Hematopoietic multipotent progenitor cell (in vitro differentiated cells): ENCODE measurements at regions not wholly inside any gene's neighbourhood (a gene's known extent, or its start where the extent isn't known, plus 50 kb on each side); places are given as distances from the start of the nearest gene placed in this dataset.

Experiments
- DNase-seq, 3 donors: peaks; one replicate each; pipeline ENCODE4 v3.0.0-alpha.2; 2011 to 2015; ENCODE audit warnings: low read depth in 2 of 3, low spot score in 2 of 3

DNA sequence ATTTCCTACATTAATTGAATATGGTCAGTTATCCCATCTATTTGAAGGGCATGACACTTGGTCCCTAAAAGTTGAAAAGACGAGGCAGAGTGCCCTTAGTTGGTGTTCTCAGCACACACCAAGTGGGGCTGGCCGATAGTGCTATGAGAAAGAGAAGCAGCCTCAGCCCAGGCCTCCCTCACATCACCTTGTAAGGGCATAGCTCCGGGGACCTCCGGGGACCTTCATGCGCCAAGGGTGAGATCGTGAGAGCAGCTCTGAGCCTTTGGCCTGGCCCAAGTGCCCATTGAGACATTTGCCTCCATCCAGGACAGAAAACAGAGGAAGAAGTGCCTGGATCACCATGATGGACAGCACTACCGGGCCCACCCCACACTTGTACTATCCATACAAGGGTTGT is 244.3 kb upstream of the COPS8 start:
- DNase-seq, result no peak

DNA sequence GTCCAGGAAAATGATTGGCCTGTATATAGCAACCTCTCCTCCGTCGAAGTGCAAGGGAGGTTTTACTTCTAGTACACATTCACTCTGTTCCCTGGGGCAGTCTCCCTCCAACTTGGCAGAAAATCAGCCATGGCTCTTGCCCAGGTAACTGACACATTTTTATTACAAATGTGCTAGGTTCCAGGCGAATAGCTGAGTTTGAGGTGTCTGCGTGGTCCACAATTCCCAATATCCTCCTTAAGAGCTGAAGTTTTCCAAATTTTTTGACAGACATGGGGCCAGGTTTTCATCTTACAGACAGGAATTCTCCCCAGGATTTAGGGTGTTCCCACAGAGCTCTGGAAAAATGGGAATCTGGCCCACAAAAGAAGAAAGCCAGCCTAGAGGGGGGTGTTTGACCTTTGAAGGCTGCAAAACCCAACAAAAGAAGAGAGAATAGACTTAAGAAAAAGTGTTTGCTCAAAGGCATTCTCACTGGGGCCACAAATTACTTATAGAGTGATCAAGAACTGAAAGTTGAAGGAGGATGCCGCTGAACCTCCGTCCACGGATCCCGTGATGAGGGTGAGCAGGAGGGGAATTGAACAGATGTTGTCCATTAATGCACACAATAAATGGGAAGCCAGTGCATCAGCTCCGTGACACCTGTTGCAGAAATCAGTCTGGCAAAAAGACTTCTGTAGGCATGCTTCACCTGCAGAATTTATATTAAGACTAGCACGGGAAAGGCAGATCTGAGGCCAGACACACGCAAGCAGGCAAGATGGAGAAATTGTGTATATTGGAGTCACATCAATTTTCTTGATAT is 242.3 kb upstream of the COPS8 start:
- DNase-seq, result no peak

DNA sequence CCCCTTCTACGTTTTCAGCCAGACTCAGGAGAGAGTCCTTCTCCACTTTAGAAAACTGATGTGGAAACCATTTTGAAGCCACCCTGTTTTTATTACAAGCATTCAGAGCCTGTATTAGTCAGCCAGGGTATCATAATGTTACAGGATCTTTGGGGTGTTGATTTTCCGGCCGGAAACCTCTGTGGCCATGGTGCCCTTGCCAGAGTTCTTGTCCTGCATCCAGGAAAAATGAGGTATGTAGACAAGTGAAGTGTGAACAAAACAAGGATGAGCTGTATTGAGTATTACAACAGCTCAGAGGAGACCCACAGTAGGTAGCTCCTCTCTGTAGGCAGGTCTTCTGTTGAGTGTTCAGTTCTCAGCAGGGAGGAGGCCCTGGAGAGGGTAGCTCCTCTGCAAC is 241.0 kb upstream of the COPS8 start:
- no peak for DNase-seq

DNA sequence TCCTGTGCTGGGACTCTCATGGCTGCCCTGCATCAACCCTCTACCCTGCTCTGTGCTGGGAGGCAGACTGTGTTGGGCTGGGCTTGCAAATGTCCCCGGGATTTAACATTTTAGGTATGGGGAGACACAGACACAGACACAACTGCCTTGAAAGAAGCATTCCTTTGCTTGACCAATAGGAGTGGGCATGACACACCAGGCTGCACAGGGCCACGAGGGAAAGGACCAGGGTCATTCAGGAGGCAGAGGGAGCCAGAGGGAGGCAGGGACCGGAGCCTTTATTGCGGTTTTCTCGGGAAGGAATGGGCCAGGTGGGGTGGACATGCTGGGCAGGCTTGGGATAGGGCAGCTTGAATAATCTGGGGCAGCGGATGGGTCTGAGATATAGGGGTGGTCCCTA is 238.7 kb upstream of the COPS8 start:
- no peak for DNase-seq

DNA sequence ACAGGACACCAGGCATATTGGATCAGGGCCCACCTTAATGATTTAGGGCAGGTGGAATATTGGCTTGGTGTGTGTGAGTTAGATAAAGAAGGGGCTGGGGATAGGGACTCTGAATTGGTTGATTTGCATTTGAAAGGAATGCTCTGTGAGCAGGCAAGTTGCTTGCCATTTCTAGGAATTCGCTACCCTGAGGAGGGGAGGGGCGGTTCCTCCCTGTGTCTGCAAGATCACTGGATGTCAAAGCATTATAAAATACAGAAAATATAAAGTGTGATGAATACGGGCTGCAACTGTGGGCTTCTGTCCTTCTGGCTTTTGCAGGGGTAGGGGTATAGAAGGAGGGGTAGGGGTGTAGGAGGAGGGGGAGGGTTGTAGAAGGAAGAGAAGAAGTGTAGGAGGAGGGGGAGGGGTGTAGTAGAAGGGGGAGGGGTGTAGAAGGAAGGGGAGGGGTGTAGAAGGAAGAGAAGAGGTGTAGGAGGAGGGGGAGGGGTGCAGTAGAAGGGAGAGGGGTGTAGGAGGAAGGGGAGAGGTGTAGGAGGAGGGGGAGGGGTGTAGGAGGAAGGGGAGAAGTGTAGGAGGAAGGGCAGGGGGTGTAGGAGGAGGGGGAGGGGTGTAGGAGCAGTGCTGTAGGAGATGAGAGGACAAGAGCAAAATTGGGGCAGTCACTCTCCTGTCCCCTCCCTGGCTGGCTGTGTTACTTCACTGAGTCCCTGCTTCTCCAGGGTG is 238.0 kb upstream of the COPS8 start:
- no peak for DNase-seq

DNA sequence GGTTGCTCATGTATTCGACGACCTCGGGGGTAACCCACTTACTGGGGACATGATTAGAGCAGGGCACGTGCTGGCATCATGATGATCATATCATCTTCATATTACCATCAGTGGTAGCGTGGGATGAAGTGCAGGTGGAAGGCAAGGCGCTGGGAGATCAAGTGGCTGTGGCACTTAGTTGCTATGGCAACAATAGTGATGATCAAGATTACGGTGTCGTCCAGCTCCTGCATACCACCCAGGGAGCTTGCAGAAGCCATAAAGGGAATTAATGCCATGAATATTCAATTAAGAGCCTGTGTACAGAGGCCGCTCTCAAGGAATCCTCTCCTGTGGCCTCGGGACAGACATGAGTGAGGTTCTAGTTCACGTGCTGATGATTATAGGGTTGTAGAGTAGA is 237.2 kb upstream of the COPS8 start:
- no peak for DNase-seq

DNA sequence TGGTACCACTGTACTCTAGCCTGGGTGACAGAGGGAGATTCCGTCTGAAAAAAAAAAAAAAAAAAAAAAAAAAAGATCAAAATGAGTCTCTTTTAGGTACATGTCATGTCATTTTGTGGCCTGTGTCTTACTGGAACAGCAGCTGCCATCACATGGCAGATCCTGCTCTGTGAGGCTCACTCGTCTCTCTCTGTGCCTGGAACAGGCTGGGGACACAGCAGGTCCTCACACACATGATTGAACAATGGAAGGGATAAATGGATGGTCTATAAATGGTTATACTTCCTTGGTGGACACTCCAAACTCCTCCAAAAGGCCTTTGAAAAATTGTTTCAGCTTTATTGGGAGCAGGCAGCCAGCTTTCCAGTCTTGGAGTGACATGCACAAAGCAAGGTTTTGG is 236.2 kb upstream of the COPS8 start:
- no peak for DNase-seq

DNA sequence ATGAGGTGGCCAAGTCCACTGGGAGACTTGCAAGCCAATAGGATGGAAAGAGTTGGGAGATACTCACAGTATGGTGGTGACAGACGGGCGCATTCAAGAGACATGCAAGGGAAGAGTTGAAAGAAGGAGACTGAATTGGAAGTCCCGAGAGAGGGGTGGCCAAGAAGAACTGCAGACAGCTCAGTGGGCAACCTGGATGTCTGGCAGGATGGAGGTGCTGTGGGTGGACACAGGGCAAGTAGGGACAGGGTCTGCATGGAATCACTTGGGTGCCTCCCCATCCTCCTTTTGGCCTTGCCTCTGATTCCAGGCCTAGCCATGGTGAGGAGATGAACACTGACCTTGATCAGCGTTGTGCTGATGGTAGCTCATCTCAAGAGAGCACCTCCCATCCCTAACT is 235.7 kb upstream of the COPS8 start:
- no peak for DNase-seq

DNA sequence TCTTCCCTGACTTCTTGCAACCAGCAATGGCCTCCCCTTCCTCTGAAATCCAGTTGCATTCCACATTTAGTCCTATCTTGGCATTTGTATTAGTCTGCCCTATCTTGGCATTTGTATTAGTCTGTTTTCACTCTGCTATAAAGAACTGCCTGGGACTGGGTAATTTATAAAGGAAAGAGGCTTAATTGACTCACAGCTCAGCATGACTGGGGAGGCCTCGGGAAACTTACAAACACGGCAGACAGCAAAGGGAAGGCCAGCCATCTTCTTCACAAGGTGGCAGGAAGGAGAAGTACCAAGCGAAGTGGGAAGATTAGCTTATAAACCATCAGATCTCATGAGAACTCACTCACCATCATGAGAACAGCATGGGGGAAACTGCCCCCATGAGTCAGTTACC is 234.5 kb upstream of the COPS8 start:
- no peak for DNase-seq

DNA sequence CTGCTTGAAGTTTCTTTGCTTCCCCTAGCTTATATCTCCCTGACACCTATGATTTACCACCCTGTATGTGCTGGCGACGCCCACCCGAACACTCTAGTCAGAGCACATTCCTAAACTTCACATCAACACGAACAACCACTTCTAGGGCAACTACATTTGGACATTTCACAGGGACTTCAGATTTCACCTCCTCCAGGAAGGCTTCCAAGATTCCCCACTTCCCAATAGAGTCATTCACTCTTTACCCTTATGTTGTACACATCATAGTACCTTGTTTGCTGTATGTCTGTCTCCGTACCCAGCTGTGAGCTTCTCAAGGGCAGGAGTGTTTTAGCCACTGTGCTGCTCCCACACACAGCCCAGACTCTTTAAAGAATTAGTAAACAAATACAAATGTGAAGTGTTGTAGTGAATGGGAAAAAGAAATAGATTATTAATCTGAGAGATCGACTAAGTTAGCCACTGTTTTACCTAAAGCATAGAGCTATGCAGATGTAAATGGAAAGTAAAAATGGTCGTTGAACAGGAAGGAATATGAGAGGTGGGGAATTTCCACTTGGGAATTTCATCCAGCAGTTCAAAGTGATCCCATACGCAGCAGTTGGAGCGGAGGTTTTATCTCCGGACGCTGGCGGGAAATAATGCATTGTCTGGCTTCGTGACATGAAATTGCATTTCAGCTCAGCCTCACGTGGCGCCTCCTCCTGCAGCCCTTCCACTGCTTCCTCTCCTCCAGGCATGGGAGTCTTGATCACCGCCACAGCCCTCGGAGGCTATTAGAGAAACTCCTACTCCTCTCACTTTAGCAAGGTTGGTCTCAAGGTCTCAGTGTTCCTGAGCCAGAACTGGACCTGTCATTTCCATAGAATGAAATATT is 233.4 kb upstream of the COPS8 start:
- no peak for DNase-seq

DNA sequence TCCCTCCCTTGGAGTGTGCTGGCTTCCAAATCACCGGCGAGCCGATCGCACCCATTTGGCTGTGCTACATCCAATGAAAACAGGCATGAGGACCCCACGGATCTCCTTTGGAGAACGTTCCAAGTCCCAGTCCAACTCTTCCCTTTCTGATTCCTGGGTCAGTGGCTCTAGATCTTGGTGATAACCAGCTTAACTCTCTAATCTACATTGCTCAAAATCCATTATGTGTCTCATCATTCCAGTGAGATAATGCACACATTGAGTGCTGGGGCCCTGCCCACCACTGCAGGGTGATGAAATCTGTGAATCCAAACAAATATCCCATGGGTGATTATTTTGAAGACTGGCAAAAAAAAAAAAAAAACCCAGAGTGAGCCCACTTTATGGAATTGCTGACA is 232.7 kb upstream of the COPS8 start:
- no peak for DNase-seq

DNA sequence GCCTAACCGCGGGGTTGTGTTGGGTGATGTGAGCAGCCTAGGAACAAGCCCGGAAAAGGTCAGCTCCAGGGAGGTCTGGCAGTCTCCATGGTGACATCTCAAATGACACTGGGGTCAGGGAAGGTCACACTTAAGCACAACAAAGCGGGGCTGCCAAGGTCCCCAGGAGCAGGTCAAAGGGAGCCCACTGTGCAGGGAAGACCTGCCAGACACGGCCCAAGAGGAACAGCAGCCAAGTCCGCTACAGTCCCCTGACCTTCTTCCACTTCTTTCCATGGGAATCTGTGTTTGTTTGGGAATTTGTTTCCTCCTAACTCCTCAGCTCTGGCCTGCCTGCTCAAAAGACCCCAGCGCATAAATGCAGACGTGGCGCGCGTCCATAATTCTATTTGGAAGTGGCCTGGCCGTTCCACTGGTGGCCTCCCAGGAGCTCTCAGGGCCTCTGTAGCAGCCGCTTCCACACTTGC is 232.1 kb upstream of the COPS8 start:
- DNase-seq, result no peak

DNA sequence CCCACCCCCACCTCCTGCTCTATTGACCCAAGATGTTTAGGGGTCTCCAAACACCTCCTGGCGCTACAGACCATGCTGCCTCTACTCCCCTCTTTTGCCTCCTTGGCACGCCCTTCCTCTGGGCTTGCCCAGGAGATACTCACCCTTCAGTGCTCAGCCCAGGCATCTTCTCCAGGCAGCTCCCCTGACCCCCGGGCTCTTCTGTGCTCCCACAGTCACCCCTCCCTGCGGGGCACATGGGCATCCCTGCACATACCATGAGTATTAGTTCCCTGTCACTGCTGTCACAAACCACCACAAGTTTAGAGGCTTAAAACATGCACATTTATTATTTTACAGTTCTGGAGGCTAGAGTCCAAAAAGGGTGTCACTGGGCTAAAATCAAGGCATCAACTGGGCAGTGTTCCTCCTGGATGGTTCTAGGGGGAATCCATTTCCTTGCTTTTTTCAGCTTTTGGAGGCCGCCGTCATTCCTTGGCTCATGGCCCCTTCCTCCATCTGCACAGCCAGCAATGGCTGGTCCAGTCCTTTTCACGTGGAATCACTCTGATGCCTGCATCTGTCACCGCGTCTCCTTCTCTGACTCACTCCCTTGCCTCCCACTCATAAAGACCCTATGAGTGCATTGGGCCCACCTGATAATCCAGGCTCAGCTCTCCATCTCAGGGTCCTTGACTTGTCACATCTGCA is 230.4 kb upstream of the COPS8 start:
- DNase-seq, result no peak

DNA sequence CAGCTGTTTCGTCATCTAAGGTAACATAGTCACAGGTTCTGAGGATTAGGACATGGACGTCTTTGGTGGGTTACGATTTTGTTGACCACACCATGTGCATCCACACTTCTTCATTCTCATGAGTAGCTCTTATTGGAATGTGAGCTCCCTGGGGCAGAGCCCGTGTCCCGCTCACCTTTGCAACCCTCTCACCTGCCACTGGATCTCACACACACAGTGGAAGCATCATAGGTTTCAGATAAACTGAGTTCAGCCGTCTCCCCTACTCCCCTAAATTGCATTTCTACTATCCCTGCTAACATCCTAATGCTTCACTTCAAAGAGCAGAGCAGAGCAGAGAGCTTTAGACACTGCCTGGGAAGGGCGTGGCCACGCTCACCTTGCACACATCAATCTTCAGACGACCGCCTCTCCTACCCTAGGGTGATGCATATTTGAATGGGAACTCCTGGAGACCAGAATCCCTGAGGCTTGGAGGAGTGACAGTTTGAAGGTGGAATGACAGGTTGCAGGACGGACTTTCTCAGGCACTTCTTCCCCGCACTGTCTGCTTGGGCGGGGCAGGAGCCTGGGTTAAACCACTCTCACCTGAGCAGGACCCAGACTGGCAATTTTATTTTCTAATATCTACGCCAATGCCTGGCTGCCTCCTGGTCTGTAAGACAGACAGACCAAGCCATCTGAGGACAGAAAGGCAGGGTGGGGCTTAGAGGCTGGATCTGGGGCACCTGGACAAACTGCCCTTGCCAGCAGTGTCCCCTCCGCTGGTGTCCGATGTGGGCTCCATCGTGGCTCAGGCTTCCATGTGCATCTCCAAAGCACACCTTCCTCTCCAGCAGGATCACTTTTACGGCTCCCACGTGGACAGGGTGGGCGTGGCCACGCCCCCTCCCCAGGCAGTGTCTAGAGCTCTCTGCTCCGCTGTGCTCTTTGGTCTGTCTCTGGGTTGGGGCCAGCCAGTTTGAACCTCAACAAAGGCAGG is 229.5 kb upstream of the COPS8 start:
- DNase-seq, result no peak

DNA sequence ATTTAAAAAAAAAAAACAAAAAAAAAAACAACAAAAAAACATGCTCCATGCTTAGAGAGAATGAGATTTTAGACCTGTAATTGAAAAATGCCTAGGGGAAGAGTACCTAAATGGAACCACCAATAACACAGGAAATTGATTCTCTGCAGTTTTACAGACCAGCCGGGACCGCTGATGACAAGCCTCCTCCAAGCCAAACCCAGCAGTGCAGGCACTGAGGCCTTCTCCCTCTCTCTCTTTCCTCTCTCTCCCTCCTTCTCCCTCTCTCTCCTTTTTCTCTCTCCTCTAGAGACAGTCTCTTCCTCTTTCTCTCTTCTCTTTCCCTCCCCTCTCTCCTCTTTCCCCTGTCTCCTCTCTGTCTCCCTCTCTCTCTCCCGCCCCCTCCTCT is 228.8 kb upstream of the COPS8 start:
- DNase-seq, result no peak

DNA sequence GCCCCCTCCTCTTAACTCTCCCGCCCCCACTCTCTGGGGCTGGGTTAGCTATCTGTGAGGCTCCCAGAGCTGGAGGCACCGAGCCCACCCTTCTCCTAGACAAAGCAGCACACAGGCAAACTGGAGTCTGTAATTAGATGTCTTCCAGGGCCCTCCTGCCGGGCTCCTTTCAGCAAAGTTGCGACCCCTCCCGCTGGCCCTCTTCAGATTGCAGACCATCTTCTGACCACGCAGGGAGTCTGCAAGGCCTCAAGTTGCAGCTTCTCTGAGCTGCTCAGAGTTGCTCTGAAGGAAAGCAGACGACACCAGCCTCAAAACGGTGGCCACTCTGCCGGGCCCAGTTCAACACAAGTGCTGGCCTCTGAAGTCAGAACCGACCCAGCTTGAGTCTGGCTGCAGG is 228.4 kb upstream of the COPS8 start:
- DNase-seq, result no peak

DNA sequence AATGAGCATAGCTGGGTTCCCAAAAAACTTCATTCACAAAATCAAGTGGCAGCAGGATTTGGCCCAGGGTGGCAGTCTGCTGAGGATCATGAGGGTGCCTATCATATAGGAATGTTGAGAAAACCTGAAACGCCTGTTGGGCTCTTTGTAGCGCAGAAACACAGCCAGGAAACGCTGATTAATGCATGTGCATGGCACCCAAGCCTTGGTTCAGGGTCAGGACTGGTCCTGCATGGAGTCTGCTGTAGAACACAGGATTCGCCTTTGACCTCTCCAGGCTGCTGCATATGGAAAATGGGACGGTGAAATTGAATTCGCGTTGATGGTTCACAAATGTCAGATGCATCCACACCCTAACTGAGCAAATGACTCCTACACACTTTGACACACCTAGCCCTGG is 227.9 kb upstream of the COPS8 start:
- DNase-seq, result no peak

DNA sequence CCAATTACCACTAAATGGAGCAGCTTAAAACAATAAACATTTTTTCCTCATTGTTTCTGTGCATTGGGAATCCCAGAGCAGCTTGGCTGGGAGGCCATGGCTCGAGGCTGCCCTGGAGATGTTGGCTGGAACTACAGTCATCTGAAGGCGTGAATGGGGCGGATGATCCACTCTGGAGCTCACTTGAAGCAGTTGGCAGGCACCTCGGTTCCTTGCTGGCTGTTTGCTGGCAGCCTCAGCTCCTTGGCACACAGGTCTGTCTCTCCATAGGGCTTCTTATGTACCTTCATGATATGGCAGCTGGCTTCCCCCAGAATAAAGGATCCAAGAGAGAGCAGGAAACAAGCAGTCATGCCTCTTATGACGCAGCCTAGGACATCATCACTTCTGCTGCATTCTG is 227.0 kb upstream of the COPS8 start:
- no peak for DNase-seq

DNA sequence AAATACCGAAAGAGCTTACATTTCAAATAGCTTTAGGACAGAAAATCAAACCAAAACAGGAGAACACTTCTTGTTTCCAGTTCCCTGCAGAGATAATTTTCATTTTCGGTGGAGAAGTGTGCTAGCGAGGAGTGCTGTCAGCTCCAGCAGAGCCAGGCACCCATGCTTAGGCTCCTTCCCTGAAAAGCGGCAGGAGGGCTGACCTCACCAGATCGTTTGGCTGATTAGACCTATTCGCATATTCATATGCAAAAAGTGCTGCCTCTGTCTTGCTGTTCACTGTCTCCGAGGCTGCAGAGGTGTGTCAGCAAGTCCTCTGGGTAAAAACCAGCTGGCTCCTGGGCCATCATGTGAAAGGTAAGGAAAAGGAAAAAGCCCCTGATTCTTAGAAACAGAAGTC is 225.8 kb upstream of the COPS8 start:
- DNase-seq, result no peak
